PC-3 (cell line): ENCODE measurements at regions not wholly inside any gene's neighbourhood (a gene's known extent, or its start where the extent isn't known, plus 50 kb on each side); places are given as distances from the start of the nearest gene placed in this dataset.
A peak's percentile ranks its signal among the peaks of the same experiment; 100 is the strongest.

ENCODE experiments used
- ATAC-seq: fragments of 200-7000 bp; cut with Tn5 transposase; 2 replicates; pipeline ENCODE4 v1.9.1; 2020; ENCODE audit warnings: mild to moderate bottlenecking, moderate library complexity
- BruUV-seq: library from RNA; stranded (reverse); fragments of 400-500 nt; replicated peaks from 2 replicates; lab custom pipeline; 2021; lab: Mats Ljungman, UMichigan
- CTCF ChIA-PET: fragments of 300-600 bp; sonication (Branson Sonifier 250); formaldehyde crosslinking; loops from one replicate; lab custom pipeline; 2022; ENCODE audit warnings: antibody characterized with exemption; lab: Charles Lee
- POLR2A ChIA-PET: fragments of 300-600 bp; sonication (Branson Sonifier 250); formaldehyde crosslinking; loops from one replicate; lab custom pipeline; 2022; ENCODE audit warnings: antibody characterized with exemption; ENCODE audit not compliant: unreplicated experiment; lab: Charles Lee
- DNase-seq: peaks from one replicate; pipeline ENCODE4 v3.0.0-alpha.2; 2015
- H2AFZ ChIP-seq: fragments of 300-600 bp; sonication (generic); 2 replicates; pipeline ENCODE4 v1.6.0; 2016; ENCODE audit warnings: antibody characterized with exemption, low read length
- H3F3A ChIP-seq: fragments of 300-600 bp; sonication (generic); one replicate; pipeline ENCODE4 v1.6.0; 2017; ENCODE audit warnings: antibody characterized with exemption, low read length, control low read depth, mild to moderate bottlenecking; ENCODE audit not compliant: unreplicated experiment
- H3K27ac ChIP-seq: fragments of 300-600 bp; sonication (generic); 2 replicates; pipeline ENCODE4 v1.5.1; 2016; ENCODE audit warnings: mild to moderate bottlenecking, low read length
- H3K27me3 ChIP-seq: fragments of 300-600 bp; sonication (generic); 2 replicates; pipeline ENCODE4 v1.6.1; 2016; ENCODE audit warnings: low read length, mixed read lengths
- H3K36me3 ChIP-seq: fragments of 300-600 bp; sonication (generic); 2 replicates; pipeline ENCODE4 v1.6.1; 2016; ENCODE audit warnings: low read depth, mixed run types, low read length, mixed read lengths
- H3K4me1 ChIP-seq: fragments of 300-600 bp; sonication (generic); 2 replicates; pipeline ENCODE4 v1.5.1; 2016; ENCODE audit warnings: low read length; ENCODE audit not compliant: insufficient read depth
- H3K4me2 ChIP-seq: fragments of 300-600 bp; sonication (generic); 2 replicates; pipeline ENCODE4 v1.6.0; 2016; ENCODE audit warnings: low read length
- H3K4me3 ChIP-seq: fragments of 300-600 bp; sonication (generic); 2 replicates; pipeline ENCODE4 v1.5.1; 2016; ENCODE audit warnings: mild to moderate bottlenecking, low read length, mixed read lengths
- H3K79me2 ChIP-seq: fragments of 300-600 bp; sonication (generic); 2 replicates; pipeline ENCODE4 v1.6.1; 2017; ENCODE audit warnings: low read length, mixed read lengths
- H3K9ac ChIP-seq: fragments of 300-600 bp; sonication (generic); 2 replicates; pipeline ENCODE4 v1.6.0; 2016; ENCODE audit warnings: mild to moderate bottlenecking, low read length
- H3K9me2 ChIP-seq: fragments of 300-600 bp; sonication (generic); replicated peaks from 2 replicates; pipeline ENCODE4 v1.6.1; 2016; ENCODE audit warnings: mixed run types, low read length, mixed read lengths
- H3K9me3 ChIP-seq: fragments of 300-600 bp; sonication (generic); 2 replicates; pipeline ENCODE4 v1.6.1; 2016; ENCODE audit warnings: low read length, mixed read lengths
- H4K20me1 ChIP-seq: fragments of 300-600 bp; sonication (generic); 2 replicates; pipeline ENCODE4 v1.6.1; 2016; ENCODE audit warnings: low read length, mixed read lengths
- CTCF ChIP-seq: fragments of 300-600 bp; sonication (generic); conservative IDR thresholded peaks from 2 replicates; pipeline ENCODE4 v1.5.1; 2017; ENCODE audit warnings: antibody characterized with exemption, low read depth, mild to moderate bottlenecking, low read length
- EZH2 ChIP-seq: fragments of 300-600 bp; sonication (generic); IDR thresholded peaks from one replicate; pipeline ENCODE4 v1.6.1; 2017; ENCODE audit warnings: antibody characterized with exemption, mild to moderate bottlenecking, low read length; ENCODE audit not compliant: unreplicated experiment
- EZH2phosphoT487 ChIP-seq: fragments of 300-600 bp; sonication (generic); IDR thresholded peaks from 2 replicates; pipeline ENCODE4 v1.6.1; 2018; ENCODE audit warnings: mild to moderate bottlenecking, antibody characterized with exemption, low read length, borderline replicate concordance
- intact Hi-C: fragments of 100-400 bp; cut with micrococcal nuclease; formaldehyde crosslinking; loops from 2 replicates; pipeline ENCODE4 v1.9.0; 2023

GRCh38 chr6:79832723-79833122, 114.6 kb downstream of the ELOVL4 start:
- Histone ChIP-seq H3K9me2 (no peaks in the 10 kb centered on the region), H3F3A (no peaks in the 10 kb centered on the region), H3K9ac (no peak overlapping the region), H3K4me1 (no peaks in the 10 kb centered on the region), H3K4me3 (no peak overlapping the region), H3K27me3 (peaks cover 8% of the 10 kb centered on the region), H3K9me3 (no peaks in the 10 kb centered on the region), H3K79me2 (no peaks in the 10 kb centered on the region), H3K27ac (no peak overlapping the region), H3K36me3 (no peaks in the 10 kb centered on the region), H3K4me2 (no peak overlapping the region), H4K20me1 (no peaks in the 10 kb centered on the region), H2AFZ (no peak overlapping the region)
- ChIA-PET CTCF (no interaction called here), POLR2A (no interaction called here)
- BruUV-seq, result no TSS peak
- no peak for ATAC-seq
- intact Hi-C loops, result no loop called here
- DNase-seq, result no peak
- TF ChIP-seq EZH2, result no peak
- no peak for TF ChIP-seq CTCF
- TF ChIP-seq EZH2phosphoT487, result no peak

GRCh38 chr6:79824202-79824601, 123.2 kb downstream of the ELOVL4 start:
- BruUV-seq, result no TSS peak
- H3K9ac ChIP-seq, result no peak overlapping the region

More at GRCh38 chr6:79824202-79824601, 123.2 kb downstream of the ELOVL4 start:
- Histone ChIP-seq H3K9me3 (no peaks in the 10 kb centered on the region), H3K27me3 (peaks cover 27% of the 10 kb centered on the region), H3K4me2 (no peak overlapping the region), H3K36me3 (no peaks in the 10 kb centered on the region), H4K20me1 (no peaks in the 10 kb centered on the region), H3K79me2 (no peaks in the 10 kb centered on the region), H3K9me2 (no peaks in the 10 kb centered on the region), H3K27ac (no peak overlapping the region), H2AFZ (no peak overlapping the region), H3K4me1 (no peaks in the 10 kb centered on the region), H3F3A (no peaks in the 10 kb centered on the region), H3K4me3 (no peak overlapping the region)
- ChIA-PET CTCF (no interaction called here), POLR2A (no interaction called here)
- TF ChIP-seq EZH2, result no peak
- TF ChIP-seq EZH2phosphoT487, result no peak
- no peak for TF ChIP-seq CTCF
- intact Hi-C loops, result no loop called here
- DNase-seq (peak; percentile 41), ATAC-seq (no peak)
